ENCODE measurements at regions not wholly inside any gene's neighbourhood (a gene's known extent, or its start where the extent isn't known, plus 50 kb on each side); places are given as distances from the start of the nearest gene placed in this dataset.

DNA sequence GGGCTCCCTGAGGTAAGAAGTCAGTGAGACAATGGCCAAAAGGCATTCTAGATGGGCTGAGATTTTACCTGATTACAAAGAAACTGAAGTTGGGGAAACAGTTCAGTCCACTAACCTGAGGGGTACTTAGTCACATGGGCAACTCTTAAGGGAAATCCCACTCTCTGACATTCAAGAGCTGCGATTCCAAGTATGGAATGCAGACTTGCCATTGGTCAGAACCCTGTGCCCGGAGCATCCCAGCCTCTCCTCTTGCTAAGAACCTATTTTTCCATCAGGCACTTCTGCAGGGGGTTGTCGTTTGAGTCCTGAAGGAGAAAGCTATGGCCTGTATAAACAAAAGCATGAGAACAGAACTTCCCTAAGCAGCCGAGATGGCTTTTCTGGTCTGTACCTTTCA lies 434.9 kb upstream of the DAB1 start:
- TF ChIP-seq EZH2 (IDR thresholded peaks at IDR 0.05; ENCODE audit: insufficient read depth, poor library complexity, severe bottlenecking) (no peak), EZH2phosphoT487 (IDR thresholded peaks at IDR 0.05; ENCODE audit: insufficient read depth, low read depth) (no peak)
